SK-N-SH (cell line): ENCODE measurements at regions not wholly inside any gene's neighbourhood (a gene's known extent, or its start where the extent isn't known, plus 50 kb on each side); places are given as distances from the start of the nearest gene placed in this dataset.

ENCODE experiments used
- CTCF ChIP-seq: fragments of 200-600 bp; sonication (generic); IDR thresholded peaks from 2 replicates; pipeline ENCODE4 v1.6.1; 2017; ENCODE audit warnings: antibody characterized with exemption, mild to moderate bottlenecking, moderate library complexity
- EZH2phosphoT487 ChIP-seq: fragments of 200-600 bp; sonication (generic); IDR thresholded peaks from 2 replicates; pipeline ENCODE4 v1.6.1; 2017; ENCODE audit warnings: low read depth, mixed run types, mild to moderate bottlenecking, antibody characterized with exemption, moderate library complexity, borderline replicate concordance
- GATA2 ChIP-seq: sonication (generic); formaldehyde crosslinking; IDR thresholded peaks from 2 replicates; pipeline ENCODE4 v1.5.0; 2020; ENCODE audit warnings: mild to moderate bottlenecking, missing genetic modification reagents
- MAX ChIP-seq: IDR thresholded peaks from 2 replicates; pipeline ENCODE4 v1.4.0; 2012; ENCODE audit warnings: low read depth
- POLR2AphosphoS5 ChIP-seq: IDR thresholded peaks from 2 replicates; pipeline ENCODE4 v1.6.1; 2012; ENCODE audit warnings: low read depth, low read length
- RAD21 ChIP-seq: IDR thresholded peaks from 2 replicates; pipeline ENCODE4 v1.6.1; 2012; ENCODE audit warnings: mild to moderate bottlenecking, low read length
- RCOR1 ChIP-seq: fragments of 150-350 bp; IDR thresholded peaks from 2 replicates; pipeline ENCODE4 v1.6.1; 2017; ENCODE audit warnings: antibody characterized with exemption, low read length
- RFX5 ChIP-seq: IDR thresholded peaks from 2 replicates; pipeline ENCODE4 v1.6.1; 2012; ENCODE audit warnings: mild to moderate bottlenecking, improper control_type of control experiment, low read length
- SIN3A ChIP-seq: IDR thresholded peaks from 2 replicates; pipeline ENCODE4 v1.6.1; 2012; ENCODE audit warnings: low read depth, mild to moderate bottlenecking, low read length, moderate library complexity, borderline replicate concordance
- TCF12 ChIP-seq: IDR thresholded peaks from 2 replicates; pipeline ENCODE4 v1.4.0; 2012
- USF1 ChIP-seq: IDR thresholded peaks from 2 replicates; pipeline ENCODE4 v1.4.0; 2012; ENCODE audit warnings: low read depth, borderline replicate concordance

GRCh38 chr14:38070061-38070588 is 137.6 kb upstream of the SSTR1 start:
- TF ChIP-seq RCOR1 (no peak), CTCF (no peak), SIN3A (no peak), POLR2AphosphoS5 (no peak), USF1 (no peak), RFX5 (no peak), MAX (no peak), TCF12 (no peak), RAD21 (no peak), EZH2phosphoT487 (no peak), GATA2 (CRISPR knock-in tag) (no peak)
